T-cell (primary cell): ENCODE measurements at regions not wholly inside any gene's neighbourhood (a gene's known extent, or its start where the extent isn't known, plus 50 kb on each side); places are given as distances from the start of the nearest gene placed in this dataset.
"Not testable (repeated sequence)": the region's sequence is repeated elsewhere in the genome, so short reads cannot be mapped to it uniquely, and the experiment has no call there.

ENCODE experiments used
- ATAC-seq, 4 experiments: fragments of 200-7000 bp in 3 of 4; fragments of 150-1000 bp in 1 of 4; cut with Tn5 transposase; replicated peaks in 1 of 4; 1 replicate in 3 of 4; 2 replicates in 1 of 4; pipeline ENCODE4 v1.10.0; 2021; ENCODE audit warnings: moderate library complexity in 3 of 4, mild to moderate bottlenecking in 2 of 4, moderate number of reproducible peaks in 1 of 4
- CTCF ChIA-PET, 2 donors: fragments of 300-600 bp; sonication (Branson Sonifier 250); formaldehyde crosslinking; loops; one replicate each; lab custom pipeline; 2022; ENCODE audit warnings: antibody characterized with exemption in 2 of 2; lab: Charles Lee
- POLR2A ChIA-PET, 2 donors: fragments of 300-600 bp; sonication (Branson Sonifier 250); formaldehyde crosslinking; loops; one replicate each; lab custom pipeline; 2022; ENCODE audit warnings: antibody characterized with exemption in 2 of 2; lab: Charles Lee
- DNase-seq, 35 experiments: peaks; one replicate each; pipeline versions ENCODE4 v3.0.0 to v3.0.0-alpha.2; 2013 to 2023
- H3K27ac ChIP-seq: one replicate; pipeline ENCODE4 v1.5.1; 2013; ENCODE audit warnings: low read length
- H3K27me3 ChIP-seq, 2 experiments: replicated peaks in 1 of 2; 1 replicate in 1 of 2; 2 replicates in 1 of 2; pipeline versions ENCODE4 v1.6.1 to v1.7.0; 2013; ENCODE audit warnings: low read length in 1 of 2, mixed read lengths in 1 of 2; ENCODE audit not compliant: control insufficient read depth in 2 of 2, insufficient read depth in 2 of 2; ENCODE audit errors: extremely low read depth in 1 of 2
- H3K36me3 ChIP-seq, 2 donors: 1 replicate in 1 of 2; 2 replicates in 1 of 2; pipeline versions ENCODE4 v1.6.1 to v1.7.0; 2013; ENCODE audit warnings: low read length in 1 of 2; ENCODE audit not compliant: control insufficient read depth in 2 of 2, insufficient read depth in 1 of 2; ENCODE audit errors: extremely low read depth in 1 of 2
- H3K4me1 ChIP-seq, 2 experiments: 1 replicate in 1 of 2; 2 replicates in 1 of 2; pipeline versions ENCODE4 v1.6.1 to v1.7.0; 2013; ENCODE audit warnings: low read length in 2 of 2, mixed read lengths in 1 of 2; ENCODE audit not compliant: insufficient read depth in 2 of 2, control insufficient read depth in 1 of 2; ENCODE audit errors: extremely low read depth in 1 of 2
- H3K4me3 ChIP-seq, 2 donors: 1 replicate in 1 of 2; 2 replicates in 1 of 2; pipeline versions ENCODE4 v1.5.1 to v1.7.0; 2013; ENCODE audit warnings: mild to moderate bottlenecking in 2 of 2, low read length in 1 of 2, moderate library complexity in 1 of 2; ENCODE audit not compliant: control insufficient read depth in 1 of 2; ENCODE audit errors: extremely low read depth in 1 of 2
- H3K9me3 ChIP-seq: 2 replicates; pipeline ENCODE4 v1.7.0; 2013
- H3K27ac Mint-ChIP-seq, 2 donors: one replicate each; pipeline ENCODE4 v1.8.0; 2020 to 2021; ENCODE audit warnings: mild to moderate bottlenecking in 2 of 2, mixed read lengths in 2 of 2
- H3K27me3 Mint-ChIP-seq, 2 donors: one replicate each; pipeline ENCODE4 v1.8.0; 2021 to 2022; ENCODE audit warnings: mixed read lengths in 2 of 2
- H3K36me3 Mint-ChIP-seq: one replicate; pipeline ENCODE4 v1.8.0; 2021; ENCODE audit warnings: mixed read lengths
- H3K4me1 Mint-ChIP-seq, 3 donors: one replicate each; pipeline ENCODE4 v1.8.0; 2020 to 2022; ENCODE audit warnings: mixed read lengths in 3 of 3, mild to moderate bottlenecking in 1 of 3
- H3K4me3 Mint-ChIP-seq, 3 donors: one replicate each; pipeline ENCODE4 v1.8.0; 2020 to 2022; ENCODE audit warnings: mild to moderate bottlenecking in 3 of 3, mixed read lengths in 3 of 3, moderate library complexity in 3 of 3
- H3K9me3 Mint-ChIP-seq, 3 donors: one replicate each; pipeline ENCODE4 v1.8.0; 2020 to 2022; ENCODE audit warnings: mixed read lengths in 3 of 3
- WGBS: methylation state at CpG from one replicate; pipeline ENCODE4 v1.1.5; 2013; ENCODE audit warnings: missing lambda C conversion rate; ENCODE audit not compliant: insufficient coverage; 5-methylcytosine and 5-hydroxymethylcytosine counted together

DNA sequence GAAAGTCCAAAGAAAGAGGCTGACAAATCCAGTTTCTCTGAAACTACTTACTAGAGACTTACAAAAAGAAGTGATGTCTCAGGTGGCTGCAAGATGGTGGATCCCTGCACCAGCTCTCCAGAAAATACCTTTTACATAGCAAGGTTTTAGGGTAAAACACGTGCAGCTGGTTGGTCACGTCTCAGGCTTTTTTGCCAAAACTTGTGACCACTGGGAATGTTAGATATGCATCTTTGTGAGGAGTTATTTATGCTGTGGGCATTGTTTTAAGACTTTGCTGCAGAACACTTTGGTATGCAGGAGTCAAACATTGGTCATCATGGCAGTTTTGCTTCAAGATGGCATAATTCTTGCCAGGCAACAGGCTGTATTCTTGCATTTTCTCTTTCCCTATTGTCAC is 1352.8 kb downstream of the REEP3 start:
- H3K27me3 ChIP-seq, result no peaks in the 10 kb centered on the region
- no peak overlapping the region for H3K27ac ChIP-seq
- no peaks in the 10 kb centered on the region for H3K4me1 ChIP-seq
- WGBS, result 83% methylated on average over 1 of the region's 2 CpGs
- POLR2A ChIA-PET, result no interaction called here
- no peak for ATAC-seq
- Mint-ChIP-seq H3K36me3 (no peaks in the 10 kb centered on the region), H3K4me3 (no peak overlapping the region), H3K4me1 (no peaks in the 10 kb centered on the region), H3K27me3 (no peaks in the 10 kb centered on the region), H3K9me3 (peaks cover 5 to 12% (median 7%) of the 10 kb centered on the region in 3 donors), H3K27ac (no peak overlapping the region)
- CTCF ChIA-PET, result no interaction called here
- no peak for DNase-seq
- no peaks in the 10 kb centered on the region for H3K9me3 ChIP-seq
- H3K4me3 ChIP-seq, result no peak overlapping the region
- H3K36me3 ChIP-seq, result no peaks in the 10 kb centered on the region

DNA sequence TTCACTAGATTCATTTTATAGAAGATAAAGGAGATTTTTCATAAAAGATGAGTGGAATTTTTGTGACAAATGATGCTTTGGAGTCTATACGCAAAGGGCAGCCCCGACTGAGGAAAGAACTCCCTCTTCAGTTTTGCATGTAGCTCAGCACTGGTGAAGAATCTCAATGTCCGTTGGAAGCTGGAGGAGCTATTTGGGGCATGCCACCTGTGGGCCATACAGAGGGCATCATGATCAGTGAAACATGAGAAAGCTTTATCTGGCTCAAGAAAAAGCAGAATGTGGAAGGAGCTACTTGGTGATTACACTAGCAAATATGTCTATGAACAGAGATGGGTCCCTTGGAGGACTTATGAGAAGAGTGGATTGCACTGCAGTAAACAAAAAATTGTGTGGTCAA is 1359.3 kb downstream of the REEP3 start:
- no peak overlapping the region for H3K27ac ChIP-seq
- H3K36me3 ChIP-seq, result no peaks in the 10 kb centered on the region
- no peak for ATAC-seq
- H3K27me3 Mint-ChIP-seq, result no peaks in the 10 kb centered on the region
- no peaks in the 10 kb centered on the region for H3K36me3 Mint-ChIP-seq
- H3K9me3 Mint-ChIP-seq, result peaks cover 0 to 15% (median 14%) of the 10 kb centered on the region in 3 donors
- no peak overlapping the region for H3K4me3 Mint-ChIP-seq
- no peaks in the 10 kb centered on the region for H3K9me3 ChIP-seq
- ChIA-PET POLR2A (no interaction called here), CTCF (no interaction called here)
- H3K4me1 ChIP-seq, result no peaks in the 10 kb centered on the region
- H3K4me3 ChIP-seq, result no peak overlapping the region
- DNase-seq, result no peak
- no peak overlapping the region for H3K27ac Mint-ChIP-seq
- 78% methylated on average over 3 of the region's 3 CpGs for WGBS
- no peaks in the 10 kb centered on the region for H3K4me1 Mint-ChIP-seq
- no peaks in the 10 kb centered on the region for H3K27me3 ChIP-seq

DNA sequence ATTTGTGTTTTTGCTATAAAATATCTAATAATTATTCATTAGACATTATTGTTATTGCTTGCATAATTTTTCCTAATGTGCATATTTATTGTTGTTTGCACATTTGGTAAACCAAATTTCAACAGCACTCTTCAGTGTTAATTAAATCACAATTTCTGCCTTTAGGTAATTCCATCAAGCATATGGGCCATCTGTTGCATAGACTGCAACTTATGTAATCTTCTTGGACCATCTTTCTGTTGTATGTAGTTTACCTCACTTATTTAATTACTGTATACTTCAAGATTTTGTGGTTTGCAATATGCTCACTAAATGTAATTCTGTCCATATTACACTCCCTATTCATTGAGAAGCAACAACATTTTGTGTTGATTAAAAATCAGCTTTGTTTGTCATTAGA is 1360.1 kb downstream of the REEP3 start:
- ChIA-PET CTCF (no interaction called here), POLR2A (no interaction called here)
- ATAC-seq, result no peak

DNA sequence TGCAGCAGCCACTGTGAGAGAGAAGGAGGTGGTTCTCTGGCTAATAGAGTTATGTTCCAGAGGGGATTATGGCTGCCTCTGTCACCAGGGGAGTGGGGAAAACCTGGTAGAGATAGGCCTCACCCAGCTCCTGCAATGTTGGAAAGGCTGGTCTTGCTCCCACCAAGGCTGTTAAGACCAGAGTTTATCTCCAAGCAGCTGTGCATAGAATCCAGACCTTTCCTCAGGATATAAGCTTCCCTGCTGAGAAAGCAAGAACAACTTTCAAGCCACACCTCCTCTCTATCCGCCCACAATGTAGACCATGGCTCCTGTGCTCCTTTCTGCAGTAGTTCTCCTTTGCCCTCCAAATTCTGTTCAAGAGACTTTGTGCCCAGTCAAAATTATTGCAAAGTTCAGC is 1375.4 kb downstream of the REEP3 start:
- ATAC-seq (no peak), DNase-seq (no peak)
- H3K4me1 Mint-ChIP-seq, result no peaks in the 10 kb centered on the region
- POLR2A ChIA-PET, result no interaction called here
- WGBS, result 100% methylated on average over 1 of the region's 1 CpG
- no peak overlapping the region for H3K27ac Mint-ChIP-seq
- no peaks in the 10 kb centered on the region for H3K36me3 Mint-ChIP-seq
- Histone ChIP-seq H3K9me3 (no peaks in the 10 kb centered on the region), H3K27me3 (no peaks in the 10 kb centered on the region), H3K36me3 (no peaks in the 10 kb centered on the region), H3K4me1 (no peaks in the 10 kb centered on the region), H3K27ac (no peak overlapping the region), H3K4me3 (no peak overlapping the region)
- H3K27me3 Mint-ChIP-seq, result no peaks in the 10 kb centered on the region
- no peak overlapping the region for H3K4me3 Mint-ChIP-seq
- peaks cover 11 to 42% (median 26%) of the 10 kb centered on the region in 3 donors for H3K9me3 Mint-ChIP-seq
- CTCF ChIA-PET, result no interaction called here

More for the DNA sequence above, 1360.1 kb downstream of the REEP3 start:
- Histone ChIP-seq H3K27me3 (no peaks in the 10 kb centered on the region), H3K9me3 (no peaks in the 10 kb centered on the region), H3K36me3 (no peaks in the 10 kb centered on the region), H3K27ac (no peak overlapping the region), H3K4me3 (no peak overlapping the region), H3K4me1 (no peaks in the 10 kb centered on the region)
- peaks cover 0 to 17% (median 16%) of the 10 kb centered on the region in 3 donors for H3K9me3 Mint-ChIP-seq
- H3K36me3 Mint-ChIP-seq, result no peaks in the 10 kb centered on the region
- no peak overlapping the region for H3K27ac Mint-ChIP-seq
- H3K27me3 Mint-ChIP-seq, result no peaks in the 10 kb centered on the region
- H3K4me1 Mint-ChIP-seq, result no peaks in the 10 kb centered on the region
- H3K4me3 Mint-ChIP-seq, result no peak overlapping the region
- DNase-seq, result no peak

DNA sequence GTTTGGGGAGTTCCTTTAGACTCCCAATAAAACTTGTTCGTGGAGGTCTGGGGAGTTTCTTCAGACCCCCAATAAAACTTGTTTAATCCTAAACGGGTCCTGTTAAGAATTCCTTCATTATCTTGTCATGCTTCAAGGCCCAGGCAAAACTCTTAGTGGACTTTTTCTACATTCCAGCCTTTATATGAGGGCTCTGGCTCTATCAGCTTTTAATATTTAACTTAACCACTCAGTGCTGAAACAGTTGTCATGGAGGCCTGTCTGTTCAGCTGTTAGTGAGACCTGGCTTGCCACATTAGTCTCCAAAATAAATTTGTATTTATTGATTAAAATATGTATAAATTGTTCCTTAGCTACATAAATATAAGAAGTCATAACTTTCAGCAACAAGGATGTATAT is 1385.1 kb downstream of the REEP3 start:
- H3K4me1 ChIP-seq, H3K27ac ChIP-seq, ATAC-seq, DNase-seq, H3K4me1 Mint-ChIP-seq, H3K27ac Mint-ChIP-seq, H3K36me3 Mint-ChIP-seq, H3K36me3 ChIP-seq, CTCF ChIA-PET, H3K4me3 ChIP-seq, POLR2A ChIA-PET, H3K27me3 ChIP-seq, H3K27me3 Mint-ChIP-seq, H3K4me3 Mint-ChIP-seq, H3K9me3 ChIP-seq: not testable (repeated sequence)
- WGBS, result 50% methylated on average over 1 of the region's 2 CpGs
- H3K9me3 Mint-ChIP-seq, result peaks cover 3 to 13% (median 11%) of the 10 kb centered on the region in 3 donors

DNA sequence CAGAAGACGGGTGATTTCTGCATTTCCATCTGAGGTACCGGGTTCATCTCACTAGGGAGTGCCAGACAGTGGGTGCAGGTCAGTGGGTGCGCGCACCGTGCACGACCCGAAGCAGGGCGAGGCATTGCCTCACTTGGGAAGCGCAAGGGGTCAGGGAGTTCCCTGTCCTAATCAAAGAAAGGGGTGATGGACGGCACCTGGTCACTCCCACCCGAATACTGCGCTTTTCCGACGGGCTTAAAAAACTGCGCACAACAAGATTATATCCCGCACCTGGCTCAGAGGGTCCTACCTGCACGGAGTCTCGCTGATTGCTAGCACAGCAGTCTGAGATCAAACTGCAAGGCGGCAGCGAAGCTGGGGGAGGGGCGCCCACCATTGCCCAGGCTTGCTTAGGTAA is 1403.1 kb downstream of the REEP3 start:
- H3K9me3 ChIP-seq, H3K36me3 ChIP-seq, POLR2A ChIA-PET, ATAC-seq, CTCF ChIA-PET, H3K4me3 ChIP-seq, H3K4me1 Mint-ChIP-seq, H3K27ac Mint-ChIP-seq, H3K4me1 ChIP-seq, H3K27me3 Mint-ChIP-seq, H3K27ac ChIP-seq, H3K4me3 Mint-ChIP-seq, H3K27me3 ChIP-seq, DNase-seq, H3K36me3 Mint-ChIP-seq: not testable (repeated sequence)
- 85% methylated on average over 14 of the region's 21 CpGs for WGBS
- peaks cover 0 to 35% (median 12%) of the 10 kb centered on the region in 3 donors for H3K9me3 Mint-ChIP-seq

DNA sequence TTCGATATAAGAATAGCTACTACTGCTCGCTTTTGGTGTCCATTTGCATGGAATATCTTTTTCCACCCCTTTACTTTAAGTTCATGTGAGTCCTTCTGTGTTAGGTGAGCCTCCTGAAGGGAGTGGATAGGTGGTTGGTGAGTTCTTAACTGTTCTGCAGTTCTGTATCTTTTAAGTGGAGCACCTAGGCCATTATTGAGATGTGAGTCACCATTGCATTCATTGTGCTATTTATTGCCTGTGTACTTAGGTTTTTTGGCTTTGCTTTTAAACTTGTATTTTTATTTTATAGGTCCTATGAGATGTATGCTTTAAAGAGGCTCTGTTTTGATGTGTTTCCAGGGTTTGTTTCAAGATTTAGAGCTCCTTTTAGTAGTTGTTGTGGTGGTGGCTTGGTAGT is 1430.8 kb downstream of the REEP3 start:
- ChIA-PET CTCF (no interaction called here), POLR2A (no interaction called here)
- no peaks in the 10 kb centered on the region for H3K4me1 Mint-ChIP-seq
- no peak overlapping the region for H3K27ac Mint-ChIP-seq
- Histone ChIP-seq H3K4me3 (no peak overlapping the region), H3K9me3 (no peaks in the 10 kb centered on the region), H3K27me3 (no peaks in the 10 kb centered on the region), H3K27ac (no peak overlapping the region), H3K4me1 (no peaks in the 10 kb centered on the region), H3K36me3 (no peaks in the 10 kb centered on the region)
- no CpG with 5 or more reads among the region's 2 CpGs for WGBS
- DNase-seq, result no peak
- H3K27me3 Mint-ChIP-seq, result no peaks in the 10 kb centered on the region
- H3K4me3 Mint-ChIP-seq, result no peak overlapping the region
- no peak for ATAC-seq
- peaks cover 28 to 39% (median 31%) of the 10 kb centered on the region in 3 donors for H3K9me3 Mint-ChIP-seq
- no peaks in the 10 kb centered on the region for H3K36me3 Mint-ChIP-seq
